ENCODE measurements at regions not wholly inside any gene's neighbourhood (a gene's known extent, or its start where the extent isn't known, plus 50 kb on each side); places are given as distances from the start of the nearest gene placed in this dataset.
"Not testable (repeated sequence)": the region's sequence is repeated elsewhere in the genome, so short reads cannot be mapped to it uniquely, and the experiment has no call there.

- no peaks in the 10 kb centered on the region for H3K4me1 ChIP-seq
- no peak overlapping the region for H3K4me3 ChIP-seq
- no peak overlapping the region for H3K27ac ChIP-seq
- H3K36me3 ChIP-seq, result no peaks in the 10 kb centered on the region
- no peaks in the 10 kb centered on the region for H3K27me3 ChIP-seq
- no peaks in the 10 kb centered on the region for H3K9me3 ChIP-seq
- no peak for DNase-seq
- TF ChIP-seq CTCF (IDR thresholded peaks at IDR 0.05), result no peak
- TF ChIP-seq POLR2A (IDR thresholded peaks at IDR 0.05), result no peak
Observed at GRCh38 chr16:26491101-26491670, 575.5 kb upstream of the C16orf82 start.

- H3K9me3 ChIP-seq, result no peaks in the 10 kb centered on the region
- DNase-seq, result no peak
- no peak for TF ChIP-seq CTCF (IDR thresholded peaks at IDR 0.05)
- TF ChIP-seq POLR2A (IDR thresholded peaks at IDR 0.05), result no peak
- H3K36me3 ChIP-seq, result no peaks in the 10 kb centered on the region
- H3K4me1 ChIP-seq, result no peaks in the 10 kb centered on the region
- no peak overlapping the region for H3K4me3 ChIP-seq
- H3K27me3 ChIP-seq, result no peaks in the 10 kb centered on the region
- no peak overlapping the region for H3K27ac ChIP-seq
Observed at GRCh38 chr16:26491962-26492361, 574.8 kb upstream of the C16orf82 start.

- TF ChIP-seq POLR2A (IDR thresholded peaks at IDR 0.05), result no peak
- no peak for DNase-seq
- no peaks in the 10 kb centered on the region for H3K36me3 ChIP-seq
- H3K4me3 ChIP-seq, result no peak overlapping the region
- no peaks in the 10 kb centered on the region for H3K27me3 ChIP-seq
- no peaks in the 10 kb centered on the region for H3K4me1 ChIP-seq
- no peaks in the 10 kb centered on the region for H3K9me3 ChIP-seq
- no peak overlapping the region for H3K27ac ChIP-seq
Observed at GRCh38 chr16:26493751-26494150, 573.0 kb upstream of the C16orf82 start.

GRCh38 chr16:26497896-26498295, 568.8 kb upstream of the C16orf82 start:
- no peak for DNase-seq
- H3K4me3 ChIP-seq, result no peak overlapping the region

GRCh38 chr16:26500326-26500725, 566.4 kb upstream of the C16orf82 start:
- Histone ChIP-seq H3K4me3 (no peak overlapping the region), H3K27ac (no peak overlapping the region), H3K27me3 (no peaks in the 10 kb centered on the region), H3K36me3 (no peaks in the 10 kb centered on the region), H3K4me1 (no peaks in the 10 kb centered on the region), H3K9me3 (no peaks in the 10 kb centered on the region)
- DNase-seq, result no peak
- TF ChIP-seq CTCF (IDR thresholded peaks at IDR 0.05) (no peak), POLR2A (IDR thresholded peaks at IDR 0.05) (no peak)

More at GRCh38 chr16:26497896-26498295, 568.8 kb upstream of the C16orf82 start:
- Histone ChIP-seq H3K36me3 (no peaks in the 10 kb centered on the region), H3K27me3 (no peaks in the 10 kb centered on the region), H3K27ac (no peak overlapping the region), H3K4me1 (no peaks in the 10 kb centered on the region), H3K9me3 (no peaks in the 10 kb centered on the region)
- TF ChIP-seq POLR2A (IDR thresholded peaks at IDR 0.05) (no peak), CTCF (IDR thresholded peaks at IDR 0.05) (no peak)

GRCh38 chr16:26505496-26505895, 561.2 kb upstream of the C16orf82 start:
- H3K9me3 ChIP-seq, result no peaks in the 10 kb centered on the region
- DNase-seq, result no peak
- H3K27ac ChIP-seq, result no peak overlapping the region
- no peak for TF ChIP-seq POLR2A (IDR thresholded peaks at IDR 0.05)
- no peak for TF ChIP-seq CTCF (IDR thresholded peaks at IDR 0.05)
- no peaks in the 10 kb centered on the region for H3K36me3 ChIP-seq
- no peaks in the 10 kb centered on the region for H3K27me3 ChIP-seq
- no peak overlapping the region for H3K4me3 ChIP-seq
- H3K4me1 ChIP-seq, result no peaks in the 10 kb centered on the region

GRCh38 chr16:26508946-26509345, 557.8 kb upstream of the C16orf82 start:
- DNase-seq, H3K4me3 ChIP-seq, H3K36me3 ChIP-seq, H3K4me1 ChIP-seq, H3K27ac ChIP-seq, H3K9me3 ChIP-seq, H3K27me3 ChIP-seq: not testable (repeated sequence)
